Suppressor macrophage treated with lipopolysaccharide for 1 hour (primary cell): ENCODE measurements at regions not wholly inside any gene's neighbourhood (a gene's known extent, or its start where the extent isn't known, plus 50 kb on each side); places are given as distances from the start of the nearest gene placed in this dataset.
A peak's percentile ranks its signal among the peaks of the same experiment; 100 is the strongest.

ENCODE experiments used
- DNase-seq, 3 donors: peaks; one replicate each; pipeline ENCODE4 v3.0.0-alpha.2; 2020 to 2022

DNA sequence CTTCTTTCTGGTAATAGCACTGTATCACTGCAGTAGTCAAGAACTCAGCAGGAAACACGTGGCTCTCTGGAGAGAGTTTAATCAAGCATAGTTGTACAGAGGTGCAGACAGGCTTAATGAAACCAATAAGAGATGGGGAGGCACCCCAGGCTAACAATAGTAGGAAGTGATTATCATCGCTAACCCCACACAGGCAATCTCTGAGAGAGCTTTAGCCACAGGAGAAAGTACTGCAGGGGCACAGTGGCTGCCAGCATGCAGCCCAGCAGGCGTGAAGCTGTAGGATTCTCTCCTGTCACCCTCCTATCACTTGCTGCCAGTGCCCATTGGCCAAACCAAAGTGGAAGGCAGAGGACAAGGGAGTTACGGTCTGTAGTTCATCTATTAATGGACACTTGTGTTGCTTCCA lies 450.0 kb upstream of the RASGEF1B start:
- DNase-seq: no peak

DNA sequence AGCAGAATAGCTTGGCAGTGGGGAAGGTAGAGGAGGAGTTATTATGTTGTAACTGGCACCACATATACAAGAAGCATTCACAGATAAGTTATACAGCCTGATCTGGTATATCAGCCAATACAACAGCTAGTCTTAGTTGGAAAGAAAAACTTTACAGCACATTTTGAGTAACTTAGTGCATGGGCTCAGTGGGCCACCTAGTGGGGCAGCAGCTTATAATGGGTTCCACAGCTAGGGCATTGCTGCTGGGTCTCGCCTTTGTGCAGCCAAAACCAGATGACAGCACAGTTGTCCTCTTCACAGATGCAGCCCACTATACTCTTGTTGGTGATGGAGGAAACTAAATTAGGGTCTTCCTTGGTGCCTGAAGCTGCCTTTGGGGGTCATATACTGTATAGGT lies 448.1 kb upstream of the RASGEF1B start:
- DNase-seq: peak in 1 of 3 donors; percentile 18

DNA sequence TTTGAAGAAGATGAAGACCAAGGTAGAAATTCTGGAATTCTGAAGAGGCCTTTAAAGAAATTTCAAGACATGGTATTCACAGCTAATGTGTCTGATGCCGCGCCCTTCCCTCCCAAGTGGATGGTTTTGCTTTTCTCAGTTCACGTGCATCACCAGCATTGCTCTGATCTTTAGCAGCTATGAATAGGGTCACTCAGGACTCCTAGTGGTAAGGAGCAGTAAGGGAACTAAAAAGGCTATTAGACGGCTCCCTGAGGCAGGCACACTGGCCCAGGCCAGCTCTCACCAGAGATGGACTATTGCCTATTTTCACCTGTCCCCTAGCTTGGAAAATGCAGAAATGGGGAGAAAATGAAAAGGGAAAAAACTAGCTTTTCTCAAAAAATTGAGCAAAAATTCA lies 447.5 kb upstream of the RASGEF1B start:
- DNase-seq: peak; percentile 45 to 57 (median 56)

DNA sequence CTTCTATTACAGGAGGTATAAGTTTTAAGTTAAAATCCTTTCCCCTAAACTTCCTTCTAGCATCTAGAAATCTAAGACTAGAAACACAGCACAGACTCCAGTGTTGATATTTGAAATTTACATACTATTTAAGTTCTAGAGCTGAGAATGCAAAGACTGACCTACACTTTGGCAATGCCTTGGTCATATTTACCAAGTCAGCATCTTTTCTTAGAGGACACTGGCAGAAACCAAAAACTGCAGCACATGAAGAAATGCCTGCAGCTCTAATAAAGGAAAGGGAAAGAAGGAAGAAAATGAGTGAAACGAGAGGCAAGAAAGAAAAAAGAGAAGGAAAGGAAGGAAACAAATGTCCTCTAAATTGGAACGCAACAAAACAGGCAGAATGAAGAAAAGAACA lies 443.7 kb upstream of the RASGEF1B start:
- DNase-seq: no peak

DNA sequence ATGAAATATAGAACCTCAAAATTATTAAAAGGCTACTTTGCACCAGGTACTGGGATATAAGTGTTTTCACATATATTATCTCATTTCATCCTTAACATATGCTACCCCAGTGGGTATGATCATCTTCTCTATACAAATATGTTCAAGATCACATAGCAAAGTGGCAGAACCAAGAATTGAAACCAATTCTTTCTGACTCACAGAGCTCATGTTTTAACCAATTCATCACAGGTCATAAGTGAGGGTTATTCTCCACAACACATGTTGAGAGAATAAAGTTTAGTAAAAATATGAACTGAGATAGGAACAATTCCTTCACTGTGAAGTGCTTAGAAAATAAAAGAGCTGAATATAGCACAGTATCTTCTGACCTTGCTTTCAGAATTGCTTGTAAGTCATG lies 442.9 kb upstream of the RASGEF1B start:
- no peak for DNase-seq

DNA sequence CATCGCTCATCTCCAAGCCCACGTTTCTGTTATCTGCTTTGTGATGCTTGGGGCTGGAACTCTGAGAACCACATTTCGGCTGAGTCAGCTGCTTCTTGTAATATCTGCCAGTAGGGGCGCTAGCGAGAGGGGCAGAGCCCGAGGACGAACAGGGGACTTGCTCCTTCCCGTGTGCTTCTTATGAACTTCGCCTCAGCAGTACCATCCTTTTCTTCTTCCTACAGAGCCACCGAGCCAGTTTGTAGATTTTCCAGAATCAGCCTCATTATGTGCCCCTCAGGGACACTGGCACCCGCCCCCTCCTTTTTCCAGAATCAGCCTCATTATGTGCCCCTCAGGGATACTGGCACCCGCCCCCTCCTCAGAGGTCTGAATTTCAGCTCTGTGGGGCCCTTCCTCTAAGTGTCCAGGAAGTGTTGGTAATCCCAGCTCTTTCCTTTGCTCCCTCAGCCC lies 441.7 kb upstream of the RASGEF1B start:
- peak; percentile 71 to 81 (median 79) for DNase-seq

DNA sequence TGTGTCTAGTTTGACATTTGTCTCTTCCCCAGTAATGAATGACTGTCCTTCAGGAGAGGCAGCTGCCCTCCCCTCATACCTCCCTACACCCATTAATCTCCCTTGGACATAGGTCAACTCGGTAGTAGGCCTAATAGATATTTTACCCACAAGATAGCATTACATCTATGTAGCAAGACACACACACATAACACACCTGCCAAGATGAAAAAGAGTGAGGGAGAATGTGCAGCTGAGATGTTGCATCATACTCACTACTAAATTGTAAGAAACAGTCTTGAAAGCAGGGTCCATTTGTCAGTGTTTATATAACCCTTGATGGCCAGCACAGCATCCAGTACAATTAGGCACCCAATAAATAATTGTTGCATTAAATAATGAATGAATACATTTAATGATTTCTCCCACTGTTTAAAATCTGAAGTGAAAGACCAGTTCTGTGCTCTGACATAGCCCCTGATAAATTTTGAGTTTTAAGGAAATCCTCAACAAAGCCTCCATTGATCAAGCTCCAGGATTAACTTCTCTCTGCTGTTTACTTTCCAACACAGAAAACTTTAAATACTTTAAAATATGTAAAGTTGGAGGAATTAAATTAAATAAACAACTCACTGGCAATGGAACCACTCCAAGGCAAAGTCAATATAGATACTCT lies 440.8 kb upstream of the RASGEF1B start:
- DNase-seq: no peak

DNA sequence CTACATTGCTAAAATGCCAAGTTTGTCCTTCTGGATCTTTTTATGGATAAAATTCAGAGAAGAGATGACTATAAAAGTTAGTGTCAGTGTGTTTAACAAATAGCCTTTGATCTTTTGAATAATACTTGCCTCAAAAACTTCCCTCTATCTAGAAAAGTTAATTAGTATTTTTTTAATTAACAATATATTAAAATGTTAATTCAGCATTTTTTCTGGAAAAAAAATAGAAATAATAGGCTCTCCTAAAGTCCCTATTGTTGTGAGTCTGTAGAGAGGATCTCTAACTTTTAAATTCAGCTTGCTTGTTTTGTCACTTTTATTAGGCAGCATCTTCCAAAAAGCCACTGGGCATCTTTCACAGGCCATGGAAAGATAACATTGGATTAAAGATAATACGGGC lies 435.2 kb upstream of the RASGEF1B start:
- DNase-seq: no peak

DNA sequence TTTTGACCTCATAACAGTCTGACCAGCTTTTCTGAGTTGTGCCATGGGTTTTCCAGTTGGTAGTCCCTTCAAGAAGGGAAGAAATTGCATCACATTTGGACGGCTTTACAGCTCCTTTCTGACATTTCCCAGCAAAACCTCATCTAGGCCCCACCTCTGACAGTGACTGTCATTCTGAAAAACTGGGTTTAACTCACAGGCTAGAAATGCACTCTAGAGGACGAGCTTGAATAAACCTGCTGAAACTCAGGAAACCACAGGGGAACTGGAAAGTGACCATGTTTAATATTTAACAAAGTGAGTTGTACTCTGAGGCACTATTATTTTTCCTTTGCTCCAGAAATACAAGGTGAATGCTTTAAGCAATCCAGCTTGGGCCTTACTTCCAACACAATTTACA lies 434.3 kb upstream of the RASGEF1B start:
- DNase-seq: peak; percentile 17 to 38 (median 17)

DNA sequence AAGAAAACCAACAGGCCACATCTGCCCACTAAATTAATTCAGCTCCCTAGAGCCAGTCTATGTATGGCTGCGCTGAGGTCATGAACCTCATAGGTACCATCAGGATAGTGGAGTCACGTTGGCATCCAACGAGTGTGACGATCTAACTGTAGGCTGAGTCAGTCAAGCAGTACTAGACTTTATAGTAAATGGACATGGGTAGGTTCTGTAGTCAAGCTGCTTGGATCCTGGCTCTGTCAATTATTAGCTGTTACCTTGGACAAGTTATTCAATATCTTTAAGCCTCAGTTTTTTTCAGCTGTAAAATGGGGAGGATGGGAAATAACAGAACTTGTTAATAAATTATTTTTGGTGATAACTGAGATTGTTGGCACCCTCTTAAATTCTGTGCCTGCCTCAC lies 432.4 kb upstream of the RASGEF1B start:
- no peak for DNase-seq

DNA sequence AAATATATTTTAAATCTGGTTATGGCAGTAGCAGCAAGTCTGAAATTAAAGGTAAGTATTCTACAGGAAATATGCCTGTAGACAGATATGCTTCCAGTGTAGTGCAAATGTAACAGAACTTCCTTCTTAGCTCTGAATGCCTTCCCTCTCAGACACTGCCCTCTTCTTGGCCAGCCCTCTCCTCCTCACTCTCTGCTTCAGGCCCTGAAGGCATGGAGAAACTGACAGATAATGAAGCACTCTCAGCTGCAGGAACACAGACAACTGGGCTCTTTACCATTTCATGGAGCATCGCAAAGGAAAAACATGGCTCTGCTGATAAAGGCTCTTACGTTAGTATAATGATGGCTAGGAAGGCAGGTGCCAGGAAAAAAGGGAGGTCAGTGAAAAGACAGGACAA lies 431.5 kb upstream of the RASGEF1B start:
- DNase-seq: no peak

DNA sequence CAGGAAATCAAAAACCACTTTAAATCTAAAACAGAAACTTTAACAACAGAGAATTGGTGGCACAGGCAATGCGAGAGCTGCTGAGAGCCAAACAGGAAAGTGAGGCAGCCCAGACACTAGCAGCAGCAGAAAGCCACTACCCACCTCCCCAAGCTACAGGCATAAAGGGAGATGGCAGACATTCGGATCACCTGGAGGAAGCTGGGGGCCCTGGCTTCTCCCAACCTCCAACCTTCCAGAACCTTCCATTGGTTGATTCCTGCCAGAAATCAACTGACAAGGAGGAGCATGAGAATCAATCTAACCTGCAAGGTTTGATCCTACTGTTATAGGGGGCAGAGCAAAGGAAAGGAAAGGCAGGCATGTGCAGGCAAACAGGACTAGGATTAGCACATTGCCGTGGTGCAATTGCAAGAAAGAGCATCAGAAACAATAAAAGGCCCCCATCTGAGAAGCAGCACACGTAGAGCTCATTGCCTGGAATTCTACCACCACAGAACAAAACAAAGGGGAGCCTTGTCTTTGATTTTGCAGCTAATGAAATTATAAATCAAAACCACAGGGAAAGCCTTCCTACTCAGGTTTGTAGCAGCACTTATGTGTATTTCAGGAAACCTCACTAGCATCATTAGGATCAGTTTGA lies 427.3 kb upstream of the RASGEF1B start:
- no peak for DNase-seq

DNA sequence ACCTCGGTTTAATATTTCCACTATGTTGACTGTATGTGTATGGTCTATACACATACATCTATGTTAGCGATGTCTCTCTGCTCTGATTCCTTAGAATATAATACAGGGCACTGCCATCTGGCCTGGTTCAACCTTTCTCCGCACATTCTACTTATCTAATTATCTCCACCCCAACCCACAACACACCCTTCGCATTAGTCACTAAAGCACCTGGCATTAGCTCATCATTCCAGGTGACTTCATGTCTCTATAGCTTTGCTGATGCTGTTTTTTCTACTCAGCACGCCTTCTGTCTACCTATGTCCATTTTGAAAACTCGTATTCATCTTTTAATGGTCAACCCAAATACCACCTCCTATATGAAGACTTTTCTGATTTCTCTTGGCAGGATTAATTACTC lies 425.2 kb upstream of the RASGEF1B start:
- no peak for DNase-seq

DNA sequence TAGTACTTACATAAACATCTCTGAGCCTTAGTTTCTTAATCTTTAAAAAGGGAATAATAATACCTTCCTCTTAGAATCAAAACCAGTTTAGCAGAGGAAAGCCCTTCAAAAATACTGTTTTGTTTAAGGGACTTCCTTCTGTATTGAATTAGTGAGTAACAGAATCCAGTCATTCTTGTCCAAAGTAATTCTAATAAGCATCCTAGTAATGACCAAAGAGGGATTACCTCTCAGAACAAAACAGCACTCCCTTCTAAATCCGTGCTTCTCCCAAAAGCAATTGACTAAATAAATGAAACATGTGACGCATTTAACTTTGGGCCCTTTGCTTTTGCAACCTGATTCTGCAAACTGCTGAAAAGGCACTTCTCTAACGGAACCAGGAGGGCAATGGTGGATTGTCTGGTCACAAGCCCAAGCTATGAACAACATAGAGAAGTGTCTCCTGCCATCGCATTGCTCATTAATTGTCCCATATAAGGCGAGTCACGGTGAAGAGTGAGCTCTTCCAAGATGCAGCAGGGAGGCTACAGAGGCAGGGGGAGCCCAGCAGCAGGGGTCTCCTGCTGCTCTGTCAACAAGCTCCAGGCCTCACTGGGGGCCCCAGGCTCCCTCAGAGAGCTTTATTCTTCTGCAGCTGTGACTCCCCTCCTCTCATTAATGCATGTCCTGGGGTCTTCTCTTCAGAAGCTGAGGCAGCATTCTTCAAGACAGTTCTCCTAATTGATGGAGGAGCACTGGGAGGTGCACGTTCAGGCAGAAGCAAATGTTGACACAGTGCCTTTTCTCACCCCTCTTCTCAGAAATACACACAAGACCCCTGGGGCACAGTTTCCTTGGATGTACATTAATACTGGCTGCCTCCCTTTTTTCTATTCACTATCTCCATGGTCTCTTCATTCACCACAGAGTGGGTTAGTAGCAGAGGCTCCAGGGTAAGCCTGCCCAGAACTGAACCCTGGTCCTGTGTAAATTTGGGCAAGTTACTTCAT lies 419.6 kb upstream of the RASGEF1B start:
- DNase-seq: no peak

DNA sequence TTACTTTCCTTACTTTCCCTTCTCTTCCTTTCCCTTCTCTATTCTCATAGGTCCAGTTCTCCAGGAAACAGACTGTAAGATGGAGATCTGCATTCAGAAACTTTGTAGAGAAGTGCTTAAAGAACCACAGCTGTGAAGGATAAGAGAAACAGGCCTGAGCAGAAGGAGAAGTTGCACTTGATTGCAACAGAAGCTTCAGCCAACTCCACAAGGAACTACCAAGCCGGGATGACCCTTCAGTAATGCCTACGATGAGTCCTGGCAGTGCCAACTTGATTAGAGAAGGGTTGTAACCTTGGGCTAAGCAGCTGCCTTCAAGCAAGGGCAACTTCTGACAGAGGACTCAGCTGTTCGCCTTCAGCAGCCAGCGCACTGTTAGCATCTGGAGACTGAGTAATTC lies 413.3 kb upstream of the RASGEF1B start:
- DNase-seq: peak; percentile 57 to 69 (median 60)

DNA sequence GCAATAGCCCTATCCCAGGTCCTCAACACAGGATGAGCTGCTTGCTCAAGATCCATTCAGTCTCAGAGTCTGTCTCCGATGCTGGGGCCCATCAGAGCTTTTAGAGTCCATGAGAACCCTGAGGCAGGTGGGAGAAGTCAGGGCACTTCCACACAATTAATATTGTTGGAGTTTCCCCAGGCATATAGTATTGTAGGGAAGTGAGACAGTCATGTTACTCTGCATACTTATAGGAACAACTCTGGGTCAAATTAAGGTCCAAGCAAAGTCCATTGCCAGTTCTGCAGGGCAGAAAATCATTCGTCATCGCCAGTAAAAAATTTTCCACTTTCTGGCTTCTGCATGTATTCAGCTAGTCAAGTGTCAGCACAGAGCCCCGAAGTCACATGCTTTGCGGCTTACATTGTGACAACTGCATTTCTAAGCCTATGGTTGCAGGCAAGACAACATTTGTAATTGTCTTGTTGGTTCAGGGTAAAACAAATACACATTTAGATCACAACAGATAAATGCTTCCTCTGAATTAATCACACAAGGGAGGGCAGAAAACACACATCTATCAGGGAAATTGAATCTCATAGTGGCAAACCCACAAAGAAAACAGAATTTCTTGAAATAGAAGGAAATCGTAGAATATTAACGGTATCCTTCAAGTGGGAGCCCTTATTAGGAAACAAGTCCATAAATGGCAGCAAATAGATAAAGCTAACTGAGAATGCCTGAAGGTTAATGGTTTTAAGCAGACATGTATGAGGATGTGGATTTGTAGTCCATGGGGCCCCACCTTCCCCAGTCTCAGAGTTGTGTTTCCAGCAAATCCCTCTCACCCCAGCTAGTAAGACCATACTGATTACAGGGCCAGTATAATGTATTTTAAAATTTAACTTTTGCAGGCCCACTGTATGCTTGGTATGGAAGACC lies 412.1 kb upstream of the RASGEF1B start:
- peak in 2 of 3 donors; percentile 34 to 62 for DNase-seq

DNA sequence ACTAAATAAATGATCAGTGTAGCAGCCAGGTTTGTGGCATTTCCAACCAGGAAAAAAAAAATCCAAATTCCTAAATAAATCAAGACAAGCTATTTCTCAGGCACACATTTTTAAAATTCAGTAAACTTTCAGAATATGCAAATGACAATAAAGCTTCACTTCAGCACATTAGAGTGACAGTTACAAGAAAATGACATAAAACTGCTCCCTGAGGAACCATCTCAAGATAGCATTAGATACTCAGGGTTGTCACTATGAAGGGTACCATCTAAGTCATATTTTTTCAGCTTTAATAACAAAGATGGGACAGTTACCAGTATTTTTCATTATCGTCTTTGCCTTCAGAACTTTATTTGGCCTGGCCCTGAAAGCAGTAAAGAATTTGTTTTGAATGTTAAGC lies 411.3 kb upstream of the RASGEF1B start:
- DNase-seq: no peak

DNA sequence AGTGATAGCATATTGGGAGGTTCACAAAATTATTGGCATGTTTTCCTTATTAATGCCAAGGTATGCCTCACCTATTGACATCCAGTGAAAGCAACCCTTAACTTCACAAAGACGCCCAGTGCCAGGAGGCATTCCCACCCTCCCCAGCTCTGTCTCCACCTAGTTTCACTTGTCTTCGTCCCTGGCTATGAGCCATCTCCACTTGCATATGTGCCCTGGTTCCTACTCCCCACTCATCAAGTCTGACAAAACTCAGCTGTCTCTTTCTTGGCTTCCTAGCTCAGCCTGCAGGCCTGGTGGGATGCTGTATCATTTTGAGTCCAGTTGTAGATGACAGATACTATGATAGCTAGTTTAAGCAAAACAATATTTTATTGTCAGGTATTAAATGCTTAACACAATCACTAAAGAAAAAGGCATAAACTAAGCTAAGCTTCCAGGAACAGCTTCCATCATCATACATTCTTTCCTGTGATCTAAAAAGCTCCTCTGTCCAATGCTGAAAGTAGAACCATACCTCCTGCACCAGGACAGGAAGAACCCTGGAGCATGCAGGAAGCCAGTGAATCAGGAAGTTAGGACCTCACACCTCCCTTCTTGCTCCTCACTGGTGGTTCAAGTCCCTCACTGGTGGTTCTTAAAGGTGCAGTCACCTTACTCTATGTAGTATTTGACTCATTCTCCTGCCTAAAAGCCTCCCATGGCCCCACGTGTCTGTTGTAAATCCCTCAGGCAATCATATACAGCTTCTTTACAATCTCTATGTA lies 410.3 kb upstream of the RASGEF1B start:
- DNase-seq: no peak

DNA sequence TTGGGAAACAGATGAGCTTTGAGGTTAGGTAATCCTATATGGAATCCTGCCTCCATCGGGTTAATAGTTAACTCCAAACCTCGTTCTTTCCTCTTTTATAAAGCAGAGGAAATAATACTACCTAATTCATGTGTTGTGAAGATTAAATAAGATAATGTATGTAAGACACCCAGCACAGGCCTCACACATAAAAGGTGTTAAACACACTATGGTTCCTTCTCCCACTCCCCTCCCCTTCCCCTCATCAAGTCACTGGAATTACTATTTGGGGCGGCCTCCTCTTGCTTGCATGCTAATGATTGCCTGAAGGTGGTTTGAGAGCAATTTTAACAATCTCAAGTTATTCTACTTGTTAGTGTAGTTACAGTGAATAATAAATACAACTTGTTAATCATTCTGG lies 404.4 kb upstream of the RASGEF1B start:
- no peak for DNase-seq

DNA sequence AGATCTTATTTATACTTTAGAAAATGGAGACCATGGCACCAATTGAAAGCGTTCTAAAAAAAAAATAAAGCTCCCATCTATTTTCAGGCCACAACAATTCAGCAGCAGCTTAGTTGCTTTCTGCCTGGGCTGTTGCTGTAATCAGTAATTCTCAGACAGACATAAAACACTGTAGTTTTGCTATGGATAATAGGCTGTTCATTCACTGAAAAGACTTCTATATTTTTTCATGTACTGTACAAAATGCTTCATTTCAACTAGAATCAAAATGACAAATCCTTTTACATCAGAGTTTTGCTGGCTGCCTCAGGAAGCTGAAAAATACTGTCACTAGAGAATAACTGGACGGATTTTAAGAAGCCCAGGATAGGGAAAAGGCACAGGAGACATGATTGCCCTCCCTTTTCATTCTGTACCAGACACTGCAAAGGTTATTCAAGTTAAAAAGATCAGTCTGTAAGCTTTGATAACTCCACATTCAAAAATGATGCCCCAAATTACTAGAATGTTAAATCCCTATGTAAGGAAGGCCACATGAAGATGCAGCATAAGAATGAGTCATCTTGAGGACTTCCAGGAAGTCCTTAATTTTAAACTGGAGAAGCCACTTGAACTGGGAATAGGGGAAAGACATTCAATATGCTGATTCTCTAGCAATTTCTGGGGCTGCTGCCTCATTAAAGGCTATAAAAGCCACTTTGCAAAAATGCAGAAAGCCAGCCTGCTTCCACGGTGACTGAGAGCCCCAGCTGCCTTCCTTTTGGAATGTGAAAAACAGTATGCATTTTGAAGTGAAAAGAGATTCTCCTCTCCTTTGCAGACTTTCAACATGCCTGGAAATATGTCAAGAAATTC lies 403.2 kb upstream of the RASGEF1B start:
- DNase-seq: peak in 1 of 3 donors; percentile 5

DNA sequence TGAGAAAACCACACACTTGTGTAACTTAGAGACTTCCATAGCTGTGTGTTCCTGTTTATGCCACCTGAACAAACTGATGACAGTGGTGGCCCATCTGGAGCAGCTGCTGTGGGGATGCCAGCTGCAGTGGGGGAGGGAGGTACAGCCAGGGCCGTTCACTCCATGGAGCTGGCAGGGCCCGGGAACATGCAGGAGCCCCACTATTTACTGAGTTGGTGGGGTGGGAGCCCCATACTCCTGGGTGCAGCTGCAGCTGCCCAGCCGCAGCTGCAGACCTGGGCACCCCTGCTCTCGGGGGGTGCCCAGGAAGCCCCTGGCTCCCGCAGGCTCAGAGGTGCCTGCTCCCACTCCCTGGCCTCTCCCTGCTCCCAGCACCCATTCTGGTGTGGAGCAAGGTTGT lies 398.6 kb upstream of the RASGEF1B start:
- DNase-seq: no peak
